AG09319 (cell line): ENCODE measurements at regions not wholly inside any gene's neighbourhood (a gene's known extent, or its start where the extent isn't known, plus 50 kb on each side); places are given as distances from the start of the nearest gene placed in this dataset.
"Not testable (repeated sequence)": the region's sequence is repeated elsewhere in the genome, so short reads cannot be mapped to it uniquely, and the experiment has no call there.

Experiments
- DNase-seq: peaks from one replicate; pipeline ENCODE4 v3.0.0-alpha.2; 2010; ENCODE audit warnings: low read depth; ENCODE audit errors: extremely low read depth
- TF ChIP-seq, protein P1 (sequence below): IDR thresholded peaks from 2 replicates; pipeline ENCODE4 v1.5.1; 2011; ENCODE audit warnings: low read depth, mild to moderate bottlenecking, inconsistent platforms, low read length, moderate library complexity

DNA sequence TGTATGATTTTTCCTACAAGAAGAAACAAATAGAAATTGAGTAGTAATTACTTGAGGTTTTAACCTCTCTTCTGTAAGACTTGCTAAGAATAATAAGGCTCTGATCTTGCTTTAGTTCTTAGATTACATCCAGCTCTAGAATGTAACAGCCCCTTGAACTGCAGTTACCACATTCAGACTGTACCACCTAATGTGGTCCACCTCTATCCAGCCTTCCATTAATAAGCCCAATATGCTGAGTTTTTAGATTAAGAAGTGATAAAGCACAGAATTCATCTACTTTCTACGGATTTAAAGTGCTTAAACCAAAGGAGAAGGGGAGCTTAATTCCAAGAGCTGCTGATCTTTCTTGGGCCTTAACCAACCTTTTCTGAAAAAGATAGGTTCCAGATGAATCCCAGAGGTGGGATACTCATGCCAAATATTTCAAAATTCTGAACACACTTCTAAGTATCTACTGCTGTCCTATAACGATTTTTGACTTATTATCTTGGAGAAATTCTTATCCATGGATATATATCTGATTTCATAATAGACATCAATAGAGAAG, 131.5 kb downstream of the ZNF608 start:
- DNase-seq: no peak
- TF ChIP-seq, protein P1, sequence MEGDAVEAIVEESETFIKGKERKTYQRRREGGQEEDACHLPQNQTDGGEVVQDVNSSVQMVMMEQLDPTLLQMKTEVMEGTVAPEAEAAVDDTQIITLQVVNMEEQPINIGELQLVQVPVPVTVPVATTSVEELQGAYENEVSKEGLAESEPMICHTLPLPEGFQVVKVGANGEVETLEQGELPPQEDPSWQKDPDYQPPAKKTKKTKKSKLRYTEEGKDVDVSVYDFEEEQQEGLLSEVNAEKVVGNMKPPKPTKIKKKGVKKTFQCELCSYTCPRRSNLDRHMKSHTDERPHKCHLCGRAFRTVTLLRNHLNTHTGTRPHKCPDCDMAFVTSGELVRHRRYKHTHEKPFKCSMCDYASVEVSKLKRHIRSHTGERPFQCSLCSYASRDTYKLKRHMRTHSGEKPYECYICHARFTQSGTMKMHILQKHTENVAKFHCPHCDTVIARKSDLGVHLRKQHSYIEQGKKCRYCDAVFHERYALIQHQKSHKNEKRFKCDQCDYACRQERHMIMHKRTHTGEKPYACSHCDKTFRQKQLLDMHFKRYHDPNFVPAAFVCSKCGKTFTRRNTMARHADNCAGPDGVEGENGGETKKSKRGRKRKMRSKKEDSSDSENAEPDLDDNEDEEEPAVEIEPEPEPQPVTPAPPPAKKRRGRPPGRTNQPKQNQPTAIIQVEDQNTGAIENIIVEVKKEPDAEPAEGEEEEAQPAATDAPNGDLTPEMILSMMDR: no peak

DNA sequence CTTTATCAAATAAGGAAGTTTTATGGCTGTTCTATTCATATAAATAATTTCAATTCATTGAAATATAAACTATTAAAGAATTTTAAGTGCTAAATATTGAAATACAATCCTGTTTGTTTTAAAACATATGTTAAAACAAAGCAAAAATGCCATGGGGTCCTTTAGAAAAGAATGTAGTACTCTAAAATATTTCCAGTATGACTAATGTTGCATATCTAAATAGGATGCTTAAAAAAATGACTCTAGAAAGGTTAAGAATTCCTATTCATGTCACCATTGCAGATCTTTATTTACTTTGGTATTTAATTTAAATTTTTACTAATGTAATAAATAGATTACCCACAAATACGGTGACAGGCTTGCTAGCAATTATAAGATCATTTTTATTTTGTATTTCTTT, 132.3 kb downstream of the ZNF608 start:
- no peak for DNase-seq
- TF ChIP-seq, protein P1: no peak

DNA sequence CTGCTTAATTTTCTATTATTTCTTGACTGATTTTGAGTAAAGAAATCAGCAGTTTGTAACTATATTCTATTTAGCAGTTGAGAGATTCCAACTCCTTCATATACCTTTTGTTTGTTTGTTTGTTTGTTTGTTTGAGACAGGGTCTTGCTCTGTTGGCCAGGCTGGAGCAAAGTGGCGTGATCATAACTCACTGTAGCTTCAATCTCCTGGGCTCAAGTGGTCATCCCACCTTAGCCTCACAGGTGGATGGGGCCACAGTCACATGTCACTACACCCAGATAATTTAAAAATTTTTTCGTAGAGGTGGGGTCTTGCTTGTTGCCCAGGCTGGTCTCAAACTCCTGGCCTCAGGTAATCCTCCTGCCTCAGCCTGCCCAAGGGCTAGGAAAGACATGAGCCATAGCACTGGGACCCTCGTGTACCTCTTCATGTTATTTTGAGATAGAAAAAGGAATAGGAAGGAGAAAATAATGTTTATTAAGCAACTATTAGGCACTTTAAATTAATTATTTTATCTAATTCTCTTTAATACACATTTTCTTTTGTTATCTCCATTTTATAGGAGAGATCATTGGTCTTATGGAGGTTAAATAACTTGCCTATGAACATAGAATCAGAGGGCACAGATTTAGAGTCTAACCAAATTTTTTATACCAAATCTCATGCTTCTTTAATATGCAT, 133.0 kb downstream of the ZNF608 start:
- no peak for DNase-seq
- TF ChIP-seq, protein P1: no peak

DNA sequence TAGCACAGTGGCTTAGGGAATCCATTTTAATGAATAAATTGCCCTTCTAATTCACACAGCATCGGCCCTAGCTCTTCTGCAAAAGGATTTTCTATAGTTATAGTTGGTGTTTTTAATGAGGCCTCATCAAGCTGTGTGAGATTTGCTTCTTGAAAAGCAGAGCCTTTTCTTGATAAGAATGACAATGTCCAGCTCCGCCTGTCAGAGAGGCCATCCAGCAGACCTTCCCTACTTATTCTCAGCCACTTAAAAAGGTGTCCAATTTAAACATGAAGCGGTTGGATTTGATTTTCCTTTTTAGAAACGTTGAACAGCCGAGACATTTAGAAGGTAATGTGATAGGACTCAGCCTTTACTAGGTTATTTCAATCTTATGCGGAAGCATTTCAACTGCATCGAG, 134.4 kb downstream of the ZNF608 start:
- DNase-seq: no peak
- TF ChIP-seq, protein P1: no peak

DNA sequence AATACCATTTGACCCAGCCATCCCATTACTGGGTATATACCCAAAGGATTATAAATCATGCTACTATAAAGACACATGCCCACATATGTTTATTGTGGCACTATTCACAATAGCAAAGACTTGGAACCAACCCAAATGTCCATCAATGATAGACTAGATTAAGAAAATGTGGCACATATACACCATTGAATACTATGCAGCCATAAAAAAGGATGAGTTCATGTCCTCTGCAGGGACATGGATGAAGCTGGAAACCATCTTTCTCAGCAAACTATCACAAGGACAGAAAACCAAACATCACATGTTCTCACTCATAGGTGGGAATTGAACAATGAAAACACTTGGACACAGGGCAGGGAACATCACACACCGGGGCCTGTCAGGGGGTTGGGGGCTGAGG, 135.2 kb downstream of the ZNF608 start:
- DNase-seq: not testable (repeated sequence)

DNA sequence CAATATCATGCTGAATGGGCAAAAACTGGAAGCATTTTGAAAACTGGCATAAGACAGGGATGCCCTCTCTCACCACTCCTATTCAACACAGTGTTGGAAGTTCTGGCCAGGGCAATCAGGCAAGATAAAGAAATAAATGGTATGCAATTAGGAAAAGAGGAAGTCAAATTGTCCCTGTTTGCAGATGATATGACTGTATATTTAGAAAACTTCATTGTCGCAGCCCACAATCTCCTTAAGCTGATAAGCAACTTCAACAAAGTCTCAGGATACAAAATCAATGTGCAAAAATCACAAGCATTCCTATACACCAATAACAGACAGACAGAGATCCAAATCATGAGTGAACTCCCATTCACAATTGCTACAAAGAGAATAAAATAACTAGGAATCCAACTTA, 136.8 kb downstream of the ZNF608 start:
- DNase-seq: not testable (repeated sequence)

DNA sequence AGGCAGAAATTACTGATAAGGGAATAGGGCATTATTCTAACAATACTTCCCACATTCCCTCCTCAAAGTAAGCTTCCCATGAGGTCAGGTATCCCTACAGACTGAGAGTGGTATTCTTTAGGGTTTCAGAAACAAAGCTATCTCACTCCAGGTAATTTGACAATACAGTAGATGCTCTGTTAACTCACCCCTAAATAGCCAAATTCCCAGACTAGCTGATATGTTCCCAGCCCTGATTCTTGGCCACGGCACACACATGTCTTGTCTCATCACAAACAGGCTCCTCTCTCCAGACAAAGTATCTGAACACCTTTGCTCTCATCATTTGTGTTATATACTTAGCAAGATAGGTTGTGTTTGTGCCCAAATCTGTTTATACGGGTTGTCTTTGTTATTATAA, 139.9 kb downstream of the ZNF608 start:
- TF ChIP-seq, protein P1: no peak
- no peak for DNase-seq

DNA sequence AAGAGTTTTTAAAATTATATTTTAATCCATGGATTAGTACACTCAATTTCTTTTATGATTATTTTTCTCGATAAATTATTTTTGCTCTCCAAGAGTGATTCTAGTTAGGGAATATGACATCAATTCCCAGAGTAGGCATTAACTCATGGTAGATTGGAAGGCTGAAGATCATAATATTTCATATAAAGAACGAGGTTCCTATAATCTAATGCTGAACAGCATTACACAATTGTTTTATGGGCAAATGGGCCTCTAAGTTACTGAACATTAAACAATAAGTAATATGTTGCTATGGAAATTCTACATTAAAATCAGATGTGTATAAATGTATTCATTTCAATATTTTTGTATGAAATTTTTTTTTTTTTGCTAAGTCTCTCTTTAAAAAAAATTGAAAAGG, 140.3 kb downstream of the ZNF608 start:
- TF ChIP-seq, protein P1: no peak
- DNase-seq: no peak
